Naive thymus-derived CD4-positive, alpha-beta T cell (primary cell): ENCODE measurements at regions not wholly inside any gene's neighbourhood (a gene's known extent, or its start where the extent isn't known, plus 50 kb on each side); places are given as distances from the start of the nearest gene placed in this dataset.

ENCODE experiments used
- ATAC-seq: fragments of 150-1000 bp; cut with Tn5 transposase; 2 replicates; pipeline ENCODE4 v1.10.0; 2021; ENCODE audit warnings: mild to moderate bottlenecking, moderate library complexity
- CTCF ChIA-PET: fragments of 350-600 bp; sonication (Branson Sonifier 250); formaldehyde crosslinking; loops from one replicate; lab custom pipeline; 2021; ENCODE audit warnings: antibody characterized with exemption; lab: Charles Lee
- POLR2A ChIA-PET: fragments of 350-600 bp; sonication (Branson Sonifier 250); formaldehyde crosslinking; loops from one replicate; lab custom pipeline; 2021; ENCODE audit warnings: antibody characterized with exemption, inconsistent platforms; lab: Charles Lee
- DNase-seq, 9 donors: peaks; one replicate each; pipeline versions ENCODE4 v3.0.0 to v3.0.0-alpha.2; 2020 to 2022; ENCODE audit warnings: mixed read lengths in 1 of 9
- H3K27ac ChIP-seq: one replicate; pipeline ENCODE4 v1.7.0; 2013; ENCODE audit warnings: mild to moderate bottlenecking, low read depth, low read length, moderate library complexity
- H3K27me3 ChIP-seq, 2 donors: one replicate each; pipeline ENCODE4 v1.7.0; 2013; ENCODE audit warnings: low read length in 2 of 2, mild to moderate bottlenecking in 2 of 2, moderate library complexity in 2 of 2; ENCODE audit not compliant: control insufficient read depth in 2 of 2, insufficient read depth in 2 of 2
- H3K36me3 ChIP-seq, 3 experiments: 1 replicate in 2 of 3; 2 replicates in 1 of 3; pipeline ENCODE4 v1.7.0; 2013; ENCODE audit warnings: low read length in 3 of 3, mild to moderate bottlenecking in 3 of 3, moderate library complexity in 1 of 3; ENCODE audit not compliant: insufficient read depth in 3 of 3, control insufficient read depth in 2 of 3
- H3K4me1 ChIP-seq, 2 donors: one replicate each; pipeline ENCODE4 v1.7.0; 2013; ENCODE audit warnings: low read length in 2 of 2, mild to moderate bottlenecking in 2 of 2, moderate library complexity in 1 of 2; ENCODE audit not compliant: control insufficient read depth in 2 of 2, insufficient read depth in 2 of 2
- H3K4me3 ChIP-seq: 2 replicates; pipeline ENCODE4 v1.7.0; 2013; ENCODE audit warnings: mild to moderate bottlenecking, low read length
- H3K9me3 ChIP-seq, 3 experiments: 1 replicate in 2 of 3; 2 replicates in 1 of 3; pipeline ENCODE4 v1.7.0; 2013; ENCODE audit warnings: low read length in 3 of 3; ENCODE audit not compliant: control insufficient read depth in 2 of 3
- H3K27ac Mint-ChIP-seq, 9 donors: one replicate each; pipeline ENCODE4 v1.8.0; 2020 to 2022; ENCODE audit warnings: mixed read lengths in 9 of 9, mild to moderate bottlenecking in 8 of 9, moderate library complexity in 5 of 9, inconsistent platforms in 2 of 9
- H3K27me3 Mint-ChIP-seq, 5 donors: one replicate each; pipeline ENCODE4 v1.8.0; 2021 to 2022; ENCODE audit warnings: mixed read lengths in 5 of 5, mild to moderate bottlenecking in 1 of 5
- H3K36me3 Mint-ChIP-seq, 5 donors: one replicate each; pipeline ENCODE4 v1.8.0; 2020 to 2022; ENCODE audit warnings: mixed read lengths in 5 of 5, mild to moderate bottlenecking in 3 of 5, inconsistent platforms in 1 of 5
- H3K4me1 Mint-ChIP-seq, 7 donors: one replicate each; pipeline ENCODE4 v1.8.0; 2020 to 2022; ENCODE audit warnings: mixed read lengths in 7 of 7, mild to moderate bottlenecking in 3 of 7, inconsistent platforms in 1 of 7
- H3K4me3 Mint-ChIP-seq, 10 donors: one replicate each; pipeline ENCODE4 v1.8.0; 2020 to 2022; ENCODE audit warnings: mild to moderate bottlenecking in 10 of 10, mixed read lengths in 10 of 10, moderate library complexity in 6 of 10, inconsistent platforms in 2 of 10
- H3K9me3 Mint-ChIP-seq, 11 donors: one replicate each; pipeline ENCODE4 v1.8.0; 2020 to 2022; ENCODE audit warnings: mixed read lengths in 11 of 11, mild to moderate bottlenecking in 4 of 11, inconsistent platforms in 1 of 11, moderate library complexity in 1 of 11
- intact Hi-C, 2 donors: fragments of 100-400 bp; cut with micrococcal nuclease; formaldehyde crosslinking; loops; one replicate each; pipeline ENCODE4 v1.15.1; 2023

DNA sequence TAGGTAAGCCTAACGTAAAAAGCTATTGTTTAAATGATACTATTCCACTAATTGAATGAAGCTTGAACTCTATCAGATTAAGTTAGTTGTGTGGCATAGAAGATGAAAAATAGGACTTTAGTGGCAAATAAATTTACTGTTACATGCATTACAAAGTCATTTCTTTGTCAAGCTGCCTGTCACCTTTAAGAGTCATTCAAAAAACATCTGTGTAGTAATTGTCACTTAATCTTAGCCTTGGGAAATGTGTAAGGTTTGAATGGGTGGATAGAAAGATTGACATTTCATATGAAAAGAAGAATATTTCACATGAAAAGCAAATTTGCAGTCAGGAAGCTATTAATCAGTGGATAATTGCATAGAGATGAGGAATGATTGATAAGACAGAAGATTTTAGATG, 473.5 kb downstream of the DNAH5 start:
- Mint-ChIP-seq H3K36me3 (no peaks in the 10 kb centered on the region), H3K4me3 (no peak overlapping the region), H3K27me3 (no peaks in the 10 kb centered on the region), H3K27ac (no peak overlapping the region), H3K9me3 (peaks cover 2 to 25% (median 7%) of the 10 kb centered on the region in 11 donors), H3K4me1 (no peaks in the 10 kb centered on the region)
- ATAC-seq (no peak), DNase-seq (no peak)
- Histone ChIP-seq H3K27me3 (no peaks in the 10 kb centered on the region), H3K4me3 (no peak overlapping the region), H3K27ac (no peak overlapping the region), H3K9me3 (no peaks in the 10 kb centered on the region), H3K4me1 (no peaks in the 10 kb centered on the region), H3K36me3 (no peaks in the 10 kb centered on the region)
- intact Hi-C loops, result no loop called here
- CTCF ChIA-PET, result interaction anchor here (0.7 kb wide), 1 partner anchor 8 kb away, joined by 3 read pairs; no protein-coding TSS in a partner anchor
- POLR2A ChIA-PET, result no interaction called here

DNA sequence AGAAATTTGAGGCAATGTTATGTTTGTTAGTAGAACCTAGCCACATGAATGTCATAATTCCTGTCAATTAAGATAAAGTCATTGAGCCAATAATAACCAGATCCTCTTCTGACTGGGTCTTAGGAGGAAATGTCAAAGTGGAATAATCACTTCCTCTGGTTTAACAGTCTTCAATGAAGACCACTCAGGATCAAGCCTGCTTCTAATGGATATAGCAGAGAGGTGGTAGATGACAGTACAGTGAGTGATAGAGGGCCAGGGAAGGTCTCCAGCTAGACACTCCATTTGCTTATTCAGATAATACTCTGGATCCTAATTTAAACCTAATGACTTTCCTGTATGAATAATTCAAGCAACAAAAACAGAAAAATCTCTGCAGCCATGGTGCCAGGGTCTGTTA, 474.2 kb downstream of the DNAH5 start:
- H3K4me1 Mint-ChIP-seq, result no peaks in the 10 kb centered on the region
- intact Hi-C loops, result no loop called here
- Histone ChIP-seq H3K36me3 (no peaks in the 10 kb centered on the region), H3K4me3 (no peak overlapping the region), H3K9me3 (no peaks in the 10 kb centered on the region), H3K4me1 (no peaks in the 10 kb centered on the region), H3K27ac (no peak overlapping the region), H3K27me3 (no peaks in the 10 kb centered on the region)
- ChIA-PET CTCF (interaction anchor here (0.7 kb wide), 1 partner anchor 9 kb away, joined by 3 read pairs; no protein-coding TSS in a partner anchor), POLR2A (no interaction called here)
- H3K36me3 Mint-ChIP-seq, result no peaks in the 10 kb centered on the region
- H3K4me3 Mint-ChIP-seq, result no peak overlapping the region
- no peaks in the 10 kb centered on the region for H3K27me3 Mint-ChIP-seq
- H3K9me3 Mint-ChIP-seq, result peaks cover 2 to 20% (median 7%) of the 10 kb centered on the region in 11 donors
- ATAC-seq (no peak), DNase-seq (no peak)
- H3K27ac Mint-ChIP-seq, result no peak overlapping the region

DNA sequence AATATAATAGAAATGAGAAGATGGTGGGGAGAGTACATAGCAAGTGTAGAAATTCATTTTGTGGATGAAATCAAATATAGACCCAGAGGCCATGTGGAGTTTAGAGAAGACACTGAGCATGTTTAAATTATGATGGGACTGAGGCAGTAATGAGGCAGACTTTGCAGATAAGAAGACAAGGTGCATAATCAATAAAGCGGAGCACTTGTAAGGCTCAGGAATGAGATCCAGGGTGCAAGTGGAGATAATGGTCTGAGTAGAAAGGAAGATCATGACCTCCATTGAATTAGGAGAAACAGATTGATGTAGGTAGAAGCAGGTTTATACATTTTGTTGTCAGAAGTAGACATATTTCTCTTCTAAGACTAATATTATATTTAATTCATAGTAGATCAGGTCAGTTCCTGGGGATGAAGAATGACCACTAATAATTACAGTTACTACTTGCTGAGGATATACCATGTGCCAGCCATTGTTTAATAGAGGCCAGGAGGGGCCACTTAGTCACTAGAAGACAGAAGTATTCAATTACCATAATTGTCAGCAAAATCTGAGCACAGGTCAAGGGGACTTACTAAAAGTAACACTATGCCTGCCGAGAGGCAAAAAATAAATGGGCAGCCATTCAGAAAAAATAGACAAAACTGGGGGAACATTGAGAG, 479.8 kb downstream of the DNAH5 start:
- POLR2A ChIA-PET, result no interaction called here
- ATAC-seq, result no peak
- no peak overlapping the region for H3K27ac Mint-ChIP-seq

DNA sequence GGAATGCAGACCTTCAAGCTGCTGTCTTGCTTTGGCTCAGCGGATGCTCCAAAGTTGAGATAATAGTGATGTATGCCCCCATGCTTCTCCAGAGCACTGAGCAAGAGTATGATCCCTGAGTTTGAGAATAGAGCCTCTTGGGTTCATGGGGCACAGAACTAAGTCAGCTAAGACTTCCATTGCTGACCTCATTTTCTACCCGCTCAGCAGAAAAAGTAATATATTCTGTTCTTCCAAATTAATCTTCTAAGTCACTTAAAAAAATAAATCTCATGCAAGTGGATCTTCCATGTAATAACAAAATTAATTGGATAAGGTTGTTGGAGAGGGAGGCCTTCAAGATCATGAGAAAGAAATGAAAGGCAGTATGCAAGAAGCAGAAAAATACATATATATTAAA, 483.9 kb downstream of the DNAH5 start:
- Histone ChIP-seq H3K4me3 (no peak overlapping the region), H3K4me1 (no peaks in the 10 kb centered on the region), H3K9me3 (no peaks in the 10 kb centered on the region), H3K27ac (no peak overlapping the region), H3K36me3 (no peaks in the 10 kb centered on the region), H3K27me3 (no peaks in the 10 kb centered on the region)
- Mint-ChIP-seq H3K27me3 (no peaks in the 10 kb centered on the region), H3K4me1 (no peaks in the 10 kb centered on the region), H3K4me3 (no peak overlapping the region), H3K27ac (no peak overlapping the region), H3K36me3 (no peaks in the 10 kb centered on the region), H3K9me3 (peaks cover 0 to 22% (median 5%) of the 10 kb centered on the region in 11 donors)
- ATAC-seq, result no peak
- DNase-seq, result no peak
- intact Hi-C loops, result no loop called here
- POLR2A ChIA-PET, result no interaction called here
- CTCF ChIA-PET, result no interaction called here

More for the DNA sequence above, 479.8 kb downstream of the DNAH5 start:
- Mint-ChIP-seq H3K4me3 (no peak overlapping the region), H3K4me1 (no peaks in the 10 kb centered on the region), H3K36me3 (no peaks in the 10 kb centered on the region), H3K27me3 (no peaks in the 10 kb centered on the region), H3K9me3 (peaks cover 2 to 26% (median 8%) of the 10 kb centered on the region in 11 donors)
- Histone ChIP-seq H3K9me3 (no peaks in the 10 kb centered on the region), H3K36me3 (no peaks in the 10 kb centered on the region), H3K4me3 (no peak overlapping the region), H3K4me1 (no peaks in the 10 kb centered on the region), H3K27ac (no peak overlapping the region), H3K27me3 (no peaks in the 10 kb centered on the region)
- CTCF ChIA-PET, result no interaction called here
- no peak for DNase-seq
- intact Hi-C loops, result no loop called here

- Histone ChIP-seq H3K27ac (no peak overlapping the region), H3K36me3 (no peaks in the 10 kb centered on the region), H3K4me3 (no peak overlapping the region), H3K4me1 (no peaks in the 10 kb centered on the region), H3K9me3 (no peaks in the 10 kb centered on the region), H3K27me3 (no peaks in the 10 kb centered on the region)
- ATAC-seq (no peak), DNase-seq (no peak)
- POLR2A ChIA-PET, result no interaction called here
- no peak overlapping the region for H3K27ac Mint-ChIP-seq
- no peak overlapping the region for H3K4me3 Mint-ChIP-seq
- no peaks in the 10 kb centered on the region for H3K36me3 Mint-ChIP-seq
- H3K4me1 Mint-ChIP-seq, result no peaks in the 10 kb centered on the region
- intact Hi-C loops, result no loop called here
- H3K9me3 Mint-ChIP-seq, result peaks cover 0 to 10% (median 4%) of the 10 kb centered on the region in 11 donors
- no peaks in the 10 kb centered on the region for H3K27me3 Mint-ChIP-seq
- CTCF ChIA-PET, result no interaction called here
These were observed 490.4 kb downstream of the DNAH5 start for GRCh38 chr5:13454050-13454449.

DNA sequence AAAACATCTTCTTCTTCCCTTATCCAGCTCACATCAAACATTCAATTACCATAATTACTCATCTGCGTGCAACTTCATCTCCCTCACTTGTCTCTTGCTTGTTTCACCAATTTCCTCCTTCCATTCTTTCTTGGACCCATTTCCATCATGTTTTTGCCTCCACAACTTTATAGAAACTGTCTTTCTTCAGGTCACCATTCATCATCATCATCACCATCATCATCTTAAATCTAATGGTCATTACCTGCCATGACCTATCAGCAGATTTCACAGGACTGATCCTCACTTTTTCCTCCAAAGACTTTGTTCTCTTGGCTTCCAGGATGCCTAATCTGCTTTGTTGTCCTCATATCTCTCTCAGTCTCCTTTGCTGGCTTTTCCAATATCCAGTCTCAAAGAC, 495.6 kb downstream of the DNAH5 start:
- Mint-ChIP-seq H3K27me3 (no peaks in the 10 kb centered on the region), H3K9me3 (peaks cover 0 to 14% (median 5%) of the 10 kb centered on the region in 11 donors), H3K4me1 (no peaks in the 10 kb centered on the region), H3K27ac (no peak overlapping the region), H3K36me3 (no peaks in the 10 kb centered on the region), H3K4me3 (no peak overlapping the region)
- no peaks in the 10 kb centered on the region for H3K27me3 ChIP-seq
- peaks cover 0 to 5% (median 0%) of the 10 kb centered on the region in 3 experiments for H3K9me3 ChIP-seq
- H3K4me1 ChIP-seq, result no peaks in the 10 kb centered on the region
- POLR2A ChIA-PET, result no interaction called here
- no peaks in the 10 kb centered on the region for H3K36me3 ChIP-seq
- ATAC-seq, result no peak
- H3K4me3 ChIP-seq, result no peak overlapping the region
- intact Hi-C loops, result no loop called here
- DNase-seq, result no peak
- no peak overlapping the region for H3K27ac ChIP-seq
- CTCF ChIA-PET, result no interaction called here

GRCh38 chr5:13439430-13439829, 505.1 kb downstream of the DNAH5 start:
- no peaks in the 10 kb centered on the region for H3K36me3 Mint-ChIP-seq
- Histone ChIP-seq H3K36me3 (no peaks in the 10 kb centered on the region), H3K27ac (no peak overlapping the region), H3K4me3 (no peak overlapping the region), H3K4me1 (no peaks in the 10 kb centered on the region), H3K9me3 (no peaks in the 10 kb centered on the region), H3K27me3 (no peaks in the 10 kb centered on the region)
- H3K4me3 Mint-ChIP-seq, result no peak overlapping the region
- CTCF ChIA-PET, result no interaction called here
- DNase-seq (no peak), ATAC-seq (no peak)
- intact Hi-C loops, result no loop called here
- POLR2A ChIA-PET, result no interaction called here
- no peaks in the 10 kb centered on the region for H3K4me1 Mint-ChIP-seq
- H3K27ac Mint-ChIP-seq, result no peak overlapping the region
- H3K27me3 Mint-ChIP-seq, result no peaks in the 10 kb centered on the region
- peaks cover 0 to 21% (median 5%) of the 10 kb centered on the region in 11 donors for H3K9me3 Mint-ChIP-seq
